HFFc6 (cell line): ENCODE measurements at regions not wholly inside any gene's neighbourhood (a gene's known extent, or its start where the extent isn't known, plus 50 kb on each side); places are given as distances from the start of the nearest gene placed in this dataset.

Experiments
- DNase-seq: peaks from one replicate; pipeline ENCODE4 v3.0.0-alpha.2; 2018
- H3K27ac Mint-ChIP-seq: 2 replicates; pipeline ENCODE4 v1.8.0; 2020; ENCODE audit warnings: mild to moderate bottlenecking, mixed read lengths
- H3K27me3 Mint-ChIP-seq: 2 replicates; pipeline ENCODE4 v1.8.0; 2021; ENCODE audit warnings: mild to moderate bottlenecking, moderate library complexity, mixed read lengths; ENCODE audit not compliant: insufficient read depth
- H3K36me3 Mint-ChIP-seq: 2 replicates; pipeline ENCODE4 v1.8.0; 2021; ENCODE audit warnings: low read depth, mixed read lengths
- H3K4me1 Mint-ChIP-seq: 2 replicates; pipeline ENCODE4 v1.8.0; 2020; ENCODE audit warnings: low read depth, mixed read lengths
- H3K4me3 Mint-ChIP-seq: 2 replicates; pipeline ENCODE4 v1.8.0; 2020; ENCODE audit warnings: mild to moderate bottlenecking, moderate library complexity, mixed read lengths
- H3K9me3 Mint-ChIP-seq: 2 replicates; pipeline ENCODE4 v1.8.0; 2020; ENCODE audit warnings: mild to moderate bottlenecking, mixed read lengths
- TF ChIP-seq, protein P1 (sequence below): fragments of 200-600 bp; sonication (generic); IDR thresholded peaks from 2 replicates; pipeline ENCODE4 v1.5.0; 2021; ENCODE audit warnings: antibody characterized with exemption, mild to moderate bottlenecking

- Mint-ChIP-seq H3K36me3 (no peaks in the 10 kb centered on the region), H3K9me3 (peaks cover 8% of the 10 kb centered on the region), H3K27me3 (no peaks in the 10 kb centered on the region), H3K27ac (no peak overlapping the region), H3K4me3 (no peak overlapping the region), H3K4me1 (no peaks in the 10 kb centered on the region)
- TF ChIP-seq, protein P1, sequence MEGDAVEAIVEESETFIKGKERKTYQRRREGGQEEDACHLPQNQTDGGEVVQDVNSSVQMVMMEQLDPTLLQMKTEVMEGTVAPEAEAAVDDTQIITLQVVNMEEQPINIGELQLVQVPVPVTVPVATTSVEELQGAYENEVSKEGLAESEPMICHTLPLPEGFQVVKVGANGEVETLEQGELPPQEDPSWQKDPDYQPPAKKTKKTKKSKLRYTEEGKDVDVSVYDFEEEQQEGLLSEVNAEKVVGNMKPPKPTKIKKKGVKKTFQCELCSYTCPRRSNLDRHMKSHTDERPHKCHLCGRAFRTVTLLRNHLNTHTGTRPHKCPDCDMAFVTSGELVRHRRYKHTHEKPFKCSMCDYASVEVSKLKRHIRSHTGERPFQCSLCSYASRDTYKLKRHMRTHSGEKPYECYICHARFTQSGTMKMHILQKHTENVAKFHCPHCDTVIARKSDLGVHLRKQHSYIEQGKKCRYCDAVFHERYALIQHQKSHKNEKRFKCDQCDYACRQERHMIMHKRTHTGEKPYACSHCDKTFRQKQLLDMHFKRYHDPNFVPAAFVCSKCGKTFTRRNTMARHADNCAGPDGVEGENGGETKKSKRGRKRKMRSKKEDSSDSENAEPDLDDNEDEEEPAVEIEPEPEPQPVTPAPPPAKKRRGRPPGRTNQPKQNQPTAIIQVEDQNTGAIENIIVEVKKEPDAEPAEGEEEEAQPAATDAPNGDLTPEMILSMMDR: no peak
- DNase-seq: no peak
These were observed 1088.7 kb downstream of the SUCLG1 start for GRCh38 chr2:83370419-83370762.

DNA sequence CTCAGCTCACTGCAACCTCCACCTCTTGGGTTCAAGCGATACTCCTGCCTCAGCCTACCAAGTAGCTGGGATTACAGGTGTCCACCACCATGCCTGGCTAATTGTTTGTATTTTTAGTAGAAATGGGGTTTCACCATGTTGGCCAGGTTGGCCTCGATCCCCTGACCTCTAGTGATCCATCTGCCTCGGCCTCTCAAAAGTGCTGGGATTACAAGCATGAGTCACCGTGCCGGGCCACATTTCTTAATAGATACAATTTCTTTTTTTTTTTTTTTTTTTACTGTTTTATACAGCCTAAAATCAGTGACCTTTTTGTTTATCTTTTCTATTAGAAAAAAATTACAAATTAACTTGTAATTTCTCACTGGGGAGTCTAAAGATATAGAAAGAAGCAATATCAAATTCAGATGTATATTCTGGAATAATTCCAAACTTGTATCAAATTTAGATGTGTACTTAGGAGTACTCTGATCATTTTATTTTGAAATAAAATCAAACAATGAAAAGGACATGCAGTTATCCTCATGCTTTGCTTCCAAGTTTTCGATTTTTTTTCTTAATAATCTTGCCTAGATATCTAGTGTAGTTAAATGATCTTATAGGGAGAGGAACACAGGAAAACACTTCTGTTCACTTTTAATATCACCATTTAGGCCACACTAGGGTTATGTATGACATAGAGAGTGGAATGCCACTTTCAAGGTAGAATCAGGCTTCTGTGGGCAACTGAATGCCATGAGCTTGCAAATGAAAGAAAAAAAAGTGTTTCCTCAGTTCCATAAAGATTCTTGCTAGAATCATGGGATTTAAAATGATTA, 1089.3 kb downstream of the SUCLG1 start:
- DNase-seq: no peak
- H3K4me1 Mint-ChIP-seq: no peaks in the 10 kb centered on the region
- H3K36me3 Mint-ChIP-seq: no peaks in the 10 kb centered on the region
- TF ChIP-seq, protein P1: no peak
- H3K4me3 Mint-ChIP-seq: no peak overlapping the region
- no peak overlapping the region for H3K27ac Mint-ChIP-seq
- H3K9me3 Mint-ChIP-seq: peaks cover 8% of the 10 kb centered on the region
- no peaks in the 10 kb centered on the region for H3K27me3 Mint-ChIP-seq

DNA sequence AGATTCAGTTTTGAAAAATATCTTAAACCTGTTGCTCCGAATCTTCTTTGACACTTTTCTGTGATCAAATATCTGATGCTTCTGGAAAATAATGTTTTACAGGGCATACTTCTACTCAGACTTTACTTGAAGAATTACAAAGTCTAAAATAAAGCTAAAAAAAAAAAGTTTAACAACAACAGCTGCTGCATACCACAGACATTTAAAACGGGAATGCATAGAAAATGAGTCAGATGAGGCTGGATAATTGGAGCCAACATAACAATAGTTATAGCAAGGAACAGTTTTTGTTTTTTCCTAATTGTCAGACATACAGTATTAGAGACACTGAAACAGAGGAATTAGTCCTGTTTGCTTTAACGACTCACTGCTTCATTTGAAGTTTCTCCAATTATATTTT, 1090.2 kb downstream of the SUCLG1 start:
- Mint-ChIP-seq H3K4me3 (no peak overlapping the region), H3K4me1 (no peaks in the 10 kb centered on the region), H3K27ac (no peak overlapping the region), H3K27me3 (no peaks in the 10 kb centered on the region), H3K36me3 (no peaks in the 10 kb centered on the region), H3K9me3 (peaks cover 8% of the 10 kb centered on the region)
- no peak for DNase-seq
- TF ChIP-seq, protein P1: no peak

DNA sequence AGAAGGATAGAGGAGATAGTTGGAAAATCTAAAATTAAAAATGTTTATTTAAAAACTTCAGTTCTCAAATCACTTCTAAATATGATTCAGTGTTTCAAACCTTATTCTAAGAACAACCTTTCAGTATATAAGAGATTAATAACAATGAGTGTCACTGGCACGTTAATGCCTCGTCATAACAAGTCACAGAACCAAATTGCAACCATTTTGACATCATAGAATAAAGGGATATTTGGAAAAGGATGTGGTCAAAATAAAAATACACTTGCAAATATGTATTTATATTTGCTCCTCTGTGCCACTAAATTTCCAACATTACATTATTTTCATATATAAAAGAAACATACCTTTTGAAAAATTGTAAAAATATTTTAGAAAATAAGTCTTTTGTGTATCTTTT, 1090.6 kb downstream of the SUCLG1 start:
- H3K27ac Mint-ChIP-seq: no peak overlapping the region
- H3K9me3 Mint-ChIP-seq: peaks cover 8% of the 10 kb centered on the region
- H3K27me3 Mint-ChIP-seq: no peaks in the 10 kb centered on the region
- H3K4me1 Mint-ChIP-seq: no peaks in the 10 kb centered on the region
- TF ChIP-seq, protein P1: no peak
- no peak for DNase-seq
- no peak overlapping the region for H3K4me3 Mint-ChIP-seq
- H3K36me3 Mint-ChIP-seq: no peaks in the 10 kb centered on the region

GRCh38 chr2:83365476-83365875, 1093.6 kb downstream of the SUCLG1 start:
- no peak for DNase-seq
- H3K36me3 Mint-ChIP-seq: no peaks in the 10 kb centered on the region

More at GRCh38 chr2:83365476-83365875, 1093.6 kb downstream of the SUCLG1 start:
- TF ChIP-seq, protein P1: no peak
- H3K4me1 Mint-ChIP-seq: no peaks in the 10 kb centered on the region
- no peak overlapping the region for H3K27ac Mint-ChIP-seq
- H3K4me3 Mint-ChIP-seq: no peak overlapping the region
- H3K9me3 Mint-ChIP-seq: peaks cover 8% of the 10 kb centered on the region
- H3K27me3 Mint-ChIP-seq: no peaks in the 10 kb centered on the region
